Stimulated activated CD8-positive, alpha-beta memory T cell treated with anti-CD3 and anti-CD28 coated beads, Interleukin-4, amount 100 ng/mL, for 48 hours (primary cell): ENCODE measurements at regions not wholly inside any gene's neighbourhood (a gene's known extent, or its start where the extent isn't known, plus 50 kb on each side); places are given as distances from the start of the nearest gene placed in this dataset.
A peak's percentile ranks its signal among the peaks of the same experiment; 100 is the strongest.

Experiments used
- DNase-seq: peaks from one replicate; pipeline ENCODE4 v3.0.0-alpha.2; 2020

DNA sequence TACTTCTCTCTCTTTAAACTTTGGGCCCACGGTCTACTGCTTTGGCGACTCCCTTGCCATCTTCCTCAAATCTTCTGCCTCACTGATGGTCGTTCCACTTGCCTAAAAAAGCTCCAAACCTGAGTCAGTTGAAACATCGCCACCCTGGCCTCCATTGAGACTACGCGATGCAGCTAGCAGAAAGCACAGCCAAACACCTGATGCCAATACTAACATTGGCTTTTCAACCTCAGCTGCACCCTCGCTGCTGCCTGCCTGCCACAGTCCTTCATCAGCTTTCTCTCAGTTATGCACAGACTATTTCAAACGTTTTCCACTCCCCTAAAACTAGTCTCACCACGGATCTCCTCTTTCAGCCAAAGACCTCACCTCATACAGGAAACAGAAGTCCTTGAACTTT is 214.2 kb upstream of the TMCO5A start:
- DNase-seq = no peak

GRCh38 chr15:37731146-37731746 is 203.2 kb upstream of the TMCO5A start:
- DNase-seq = no peak

DNA sequence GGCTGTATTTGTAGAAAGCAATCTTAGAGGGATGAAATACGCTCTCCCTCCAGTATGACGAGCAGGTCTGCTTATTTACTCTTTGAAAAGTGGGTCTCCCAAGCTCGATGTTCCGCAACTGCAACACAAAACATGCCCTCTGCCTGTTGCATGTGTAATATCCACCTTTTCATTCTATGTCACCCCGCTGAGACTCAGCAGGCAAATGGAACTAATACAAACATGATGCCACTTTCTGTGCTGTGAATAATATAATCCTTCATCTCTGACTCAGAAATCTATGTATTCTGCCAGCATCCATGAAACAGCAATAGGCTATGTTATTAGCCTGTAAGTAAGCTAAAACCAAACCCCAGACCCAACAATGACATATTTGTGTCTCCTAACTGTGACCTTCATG is 200.8 kb upstream of the TMCO5A start:
- no peak for DNase-seq

- DNase-seq = no peak
Observed at GRCh38 chr15:37740623-37741141, 193.8 kb upstream of the TMCO5A start.

- DNase-seq = no peak
Observed at GRCh38 chr15:37743826-37744225, 190.6 kb upstream of the TMCO5A start.

GRCh38 chr15:37744521-37744920 is 189.9 kb upstream of the TMCO5A start:
- no peak for DNase-seq

- DNase-seq = no peak
Observed at GRCh38 chr15:37751401-37751800, 183.0 kb upstream of the TMCO5A start.

DNA sequence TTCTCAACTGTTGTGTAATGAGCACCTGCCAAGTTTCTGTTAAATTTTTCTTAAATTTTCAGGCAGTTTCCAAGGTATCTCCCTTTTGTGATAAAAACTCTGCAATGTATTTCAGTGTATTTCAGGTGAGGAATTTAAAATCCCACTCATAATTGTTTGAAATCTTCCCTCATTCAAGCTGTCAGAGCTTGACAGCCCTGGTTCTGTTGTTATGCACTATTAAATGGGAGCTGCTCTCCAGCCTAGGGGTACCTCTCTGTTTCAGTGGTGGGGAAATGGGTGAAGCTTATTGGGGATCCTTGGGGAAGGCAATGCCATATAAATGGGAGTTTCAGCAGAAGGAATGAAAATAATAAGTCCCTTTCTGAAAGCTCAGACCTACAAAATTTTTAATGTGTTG is 178.0 kb upstream of the TMCO5A start:
- no peak for DNase-seq

- DNase-seq = no peak
Observed at GRCh38 chr15:37758412-37758811, 176.0 kb upstream of the TMCO5A start.

DNA sequence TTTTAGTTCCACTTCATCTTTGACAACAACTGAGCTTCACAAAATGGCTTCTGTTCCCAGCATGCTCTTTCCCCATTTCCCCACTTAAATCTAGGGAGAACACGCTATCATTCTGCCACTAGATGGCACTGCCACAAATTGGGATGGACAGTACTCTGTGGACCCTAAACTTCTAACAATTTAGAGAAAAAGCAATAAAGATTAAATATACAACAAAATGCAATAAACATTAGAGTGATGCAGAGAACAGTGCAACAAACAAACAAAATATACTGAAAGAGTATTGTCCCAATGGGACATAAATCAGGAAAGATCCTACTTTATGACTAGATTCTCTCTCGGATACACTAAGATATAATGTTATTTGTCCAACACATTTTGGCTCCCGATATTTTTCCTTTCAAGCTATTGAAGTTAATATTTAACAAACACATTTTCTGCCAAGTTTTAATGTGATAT is 169.7 kb upstream of the TMCO5A start:
- DNase-seq = peak; percentile 42

- no peak for DNase-seq
Observed at GRCh38 chr15:37765786-37766185, 168.7 kb upstream of the TMCO5A start.

DNA sequence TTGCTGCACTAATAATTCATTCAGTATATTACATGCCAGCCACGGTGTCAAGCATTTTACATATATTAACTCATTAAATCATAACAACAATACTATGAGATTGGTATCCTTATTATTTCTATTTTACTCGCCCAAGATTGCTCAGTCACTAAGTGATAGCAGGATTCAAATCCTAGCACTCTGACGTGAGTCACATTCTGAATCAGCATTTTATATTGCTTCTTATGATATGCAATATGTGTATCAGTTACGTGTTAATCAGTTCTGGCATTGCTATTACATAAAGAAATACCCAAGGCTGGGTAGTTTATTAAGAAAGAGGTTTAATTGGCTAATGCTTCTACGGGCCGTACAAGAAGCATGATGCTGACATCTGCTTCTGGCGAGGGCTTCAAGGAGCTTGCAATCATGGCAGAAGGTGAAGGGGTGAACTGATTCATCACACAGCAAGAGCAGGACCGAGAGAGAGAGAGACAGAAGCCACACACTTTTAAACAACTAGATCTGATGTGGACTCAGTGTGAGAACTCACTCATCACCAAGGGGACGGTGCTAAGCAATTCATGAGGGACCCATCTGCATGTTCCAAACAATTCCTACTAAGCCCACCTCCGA is 166.5 kb upstream of the TMCO5A start:
- no peak for DNase-seq

GRCh38 chr15:37771465-37771864 is 163.0 kb upstream of the TMCO5A start:
- DNase-seq = no peak

- DNase-seq = no peak
Observed at GRCh38 chr15:37773111-37773860, 161.2 kb upstream of the TMCO5A start.

- DNase-seq = no peak
Observed at GRCh38 chr15:37774961-37775360, 159.5 kb upstream of the TMCO5A start.

GRCh38 chr15:37777006-37777405 is 157.4 kb upstream of the TMCO5A start:
- DNase-seq = no peak

DNA sequence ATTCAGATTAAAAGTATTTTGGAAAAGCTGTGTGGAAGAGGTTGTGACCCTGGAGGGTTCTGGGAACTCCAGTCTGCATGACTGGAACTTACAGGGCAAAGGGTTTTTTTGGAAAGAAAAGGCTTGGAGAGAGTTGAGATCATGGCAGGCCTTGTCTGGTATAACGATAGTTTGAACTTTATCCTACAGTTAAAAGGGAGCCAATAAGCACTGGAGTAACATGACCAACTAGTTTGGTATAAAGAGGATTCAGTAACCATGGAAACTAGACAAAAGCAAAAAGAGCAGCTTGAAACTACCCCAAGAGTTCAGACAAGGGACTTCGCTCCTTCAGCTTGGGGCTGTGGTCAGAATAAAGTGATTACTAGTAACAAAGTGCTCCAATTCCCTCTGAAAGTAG is 151.2 kb upstream of the TMCO5A start:
- DNase-seq = no peak

- no peak for DNase-seq
Observed at GRCh38 chr15:37788330-37788729, 146.1 kb upstream of the TMCO5A start.

- no peak for DNase-seq
Observed at GRCh38 chr15:37788767-37789396, 145.6 kb upstream of the TMCO5A start.

DNA sequence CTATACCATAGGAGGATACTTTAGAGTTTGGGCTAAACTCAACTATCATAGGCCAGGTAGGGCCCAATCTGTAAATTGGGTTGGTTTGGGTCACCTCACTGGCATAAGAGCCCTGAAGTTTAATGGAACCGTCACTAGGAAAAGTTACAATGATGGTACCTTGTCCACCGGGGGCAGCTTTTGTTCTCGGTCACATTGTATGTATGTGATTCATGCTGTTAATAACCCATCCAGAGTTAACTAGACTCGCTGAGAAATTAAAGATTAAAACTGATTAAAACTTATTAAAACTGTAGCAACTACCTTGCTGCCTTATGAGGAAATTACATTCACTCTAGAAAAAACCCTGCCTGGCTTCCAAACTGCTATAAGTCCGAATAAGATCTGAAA is 145.0 kb upstream of the TMCO5A start:
- DNase-seq = no peak

- no peak for DNase-seq
Observed at GRCh38 chr15:37789881-37790280, 144.6 kb upstream of the TMCO5A start.

DNA sequence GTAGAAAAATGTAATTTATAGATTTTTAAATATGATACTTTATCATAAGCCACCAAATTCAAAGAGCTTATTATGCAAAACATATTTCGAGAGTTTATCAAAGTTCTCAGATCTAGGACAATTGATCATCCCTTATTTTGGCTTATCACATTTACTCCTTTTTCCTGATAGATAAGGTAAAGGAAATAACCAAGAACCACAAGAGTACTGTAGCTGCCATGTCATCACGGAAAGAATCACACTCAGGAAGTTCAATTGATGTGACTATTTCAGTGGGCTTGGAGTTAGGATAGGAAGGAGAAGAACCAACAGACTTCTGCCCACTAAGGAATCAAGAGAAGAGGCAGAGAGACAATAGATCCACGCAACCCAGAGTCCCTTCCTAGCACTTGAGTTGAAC is 142.7 kb upstream of the TMCO5A start:
- DNase-seq = no peak

- no peak for DNase-seq
Observed at GRCh38 chr15:37792351-37792750, 142.1 kb upstream of the TMCO5A start.

DNA sequence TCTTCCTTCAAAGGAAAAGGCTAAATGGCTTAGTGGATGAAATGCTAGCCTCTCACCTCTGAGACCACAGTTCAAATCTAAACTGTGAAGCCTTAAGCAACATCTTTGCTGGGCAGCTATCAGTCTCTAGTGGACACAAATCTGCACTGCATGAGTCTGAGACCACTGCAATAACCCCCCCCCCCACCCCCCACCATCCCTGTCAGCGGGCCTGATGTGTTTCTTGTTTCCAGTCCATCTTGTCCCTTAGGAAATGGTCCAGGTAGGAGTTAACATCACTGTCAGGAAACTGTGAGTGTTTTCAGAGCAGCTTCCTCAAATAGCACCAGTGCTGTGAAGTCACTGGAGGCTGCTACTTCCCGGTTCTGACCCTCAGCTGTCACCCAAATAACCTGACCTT is 140.6 kb upstream of the TMCO5A start:
- DNase-seq = no peak
